HFFc6 (cell line): ENCODE measurements at regions not wholly inside any gene's neighbourhood (a gene's known extent, or its start where the extent isn't known, plus 50 kb on each side); places are given as distances from the start of the nearest gene placed in this dataset.
"Not testable (repeated sequence)": the region's sequence is repeated elsewhere in the genome, so short reads cannot be mapped to it uniquely, and the experiment has no call there.

Source experiments
- DNase-seq: peaks from one replicate; pipeline ENCODE4 v3.0.0-alpha.2; 2018
- H3K27ac Mint-ChIP-seq: 2 replicates; pipeline ENCODE4 v1.8.0; 2020; ENCODE audit warnings: mild to moderate bottlenecking, mixed read lengths
- H3K27me3 Mint-ChIP-seq: 2 replicates; pipeline ENCODE4 v1.8.0; 2021; ENCODE audit warnings: mild to moderate bottlenecking, moderate library complexity, mixed read lengths; ENCODE audit not compliant: insufficient read depth
- H3K36me3 Mint-ChIP-seq: 2 replicates; pipeline ENCODE4 v1.8.0; 2021; ENCODE audit warnings: low read depth, mixed read lengths
- H3K4me1 Mint-ChIP-seq: 2 replicates; pipeline ENCODE4 v1.8.0; 2020; ENCODE audit warnings: low read depth, mixed read lengths
- H3K4me3 Mint-ChIP-seq: 2 replicates; pipeline ENCODE4 v1.8.0; 2020; ENCODE audit warnings: mild to moderate bottlenecking, moderate library complexity, mixed read lengths
- H3K9me3 Mint-ChIP-seq: 2 replicates; pipeline ENCODE4 v1.8.0; 2020; ENCODE audit warnings: mild to moderate bottlenecking, mixed read lengths
- CTCF ChIP-seq: fragments of 200-600 bp; sonication (generic); IDR thresholded peaks from 2 replicates; pipeline ENCODE4 v1.5.0; 2021; ENCODE audit warnings: antibody characterized with exemption, mild to moderate bottlenecking

GRCh38 chr18:76275727-76276313, 219.2 kb downstream of the ZNF516 start:
- H3K27ac Mint-ChIP-seq, result no peak overlapping the region
- DNase-seq, result no peak
- no peak for TF ChIP-seq CTCF
- H3K27me3 Mint-ChIP-seq, result peaks cover 4% of the 10 kb centered on the region
- H3K9me3 Mint-ChIP-seq, result no peaks in the 10 kb centered on the region
- H3K4me1 Mint-ChIP-seq, result peaks cover 7% of the 10 kb centered on the region
- H3K36me3 Mint-ChIP-seq, result no peaks in the 10 kb centered on the region
- H3K4me3 Mint-ChIP-seq, result no peak overlapping the region

- Mint-ChIP-seq H3K9me3 (no peaks in the 10 kb centered on the region), H3K27me3 (peaks cover 4% of the 10 kb centered on the region), H3K27ac (no peak overlapping the region), H3K4me3 (no peak overlapping the region), H3K36me3 (no peaks in the 10 kb centered on the region), H3K4me1 (peaks cover 7% of the 10 kb centered on the region)
- peak; percentile 27; the same call in 1 of the 2 replicates for TF ChIP-seq CTCF
- DNase-seq, result no peak
Measured at GRCh38 chr18:76274468-76275289, 220.4 kb downstream of the ZNF516 start.

- no peaks in the 10 kb centered on the region for H3K9me3 Mint-ChIP-seq
- H3K36me3 Mint-ChIP-seq, result no peaks in the 10 kb centered on the region
- no peak for DNase-seq
- no peak overlapping the region for H3K27ac Mint-ChIP-seq
- peaks cover 4% of the 10 kb centered on the region for H3K27me3 Mint-ChIP-seq
- TF ChIP-seq CTCF, result no peak
- peaks cover 7% of the 10 kb centered on the region for H3K4me1 Mint-ChIP-seq
- H3K4me3 Mint-ChIP-seq, result no peak overlapping the region
Measured at GRCh38 chr18:76273956-76274355, 221.1 kb downstream of the ZNF516 start.

- DNase-seq, result no peak
- peaks cover 7% of the 10 kb centered on the region for H3K4me1 Mint-ChIP-seq
- peaks cover 4% of the 10 kb centered on the region for H3K27me3 Mint-ChIP-seq
- no peak for TF ChIP-seq CTCF
- no peaks in the 10 kb centered on the region for H3K36me3 Mint-ChIP-seq
- H3K9me3 Mint-ChIP-seq, result no peaks in the 10 kb centered on the region
- no peak overlapping the region for H3K4me3 Mint-ChIP-seq
- no peak overlapping the region for H3K27ac Mint-ChIP-seq
Measured at GRCh38 chr18:76273036-76273545, 222.0 kb downstream of the ZNF516 start.

GRCh38 chr18:76267423-76267822, 227.6 kb downstream of the ZNF516 start:
- not testable (repeated sequence) for H3K4me3 Mint-ChIP-seq, DNase-seq, H3K36me3 Mint-ChIP-seq, H3K9me3 Mint-ChIP-seq, H3K27ac Mint-ChIP-seq, H3K27me3 Mint-ChIP-seq
- H3K4me1 Mint-ChIP-seq, result peaks cover 17% of the 10 kb centered on the region
